ENCODE measurements at regions not wholly inside any gene's neighbourhood (a gene's known extent, or its start where the extent isn't known, plus 50 kb on each side); places are given as distances from the start of the nearest gene placed in this dataset.

DNA sequence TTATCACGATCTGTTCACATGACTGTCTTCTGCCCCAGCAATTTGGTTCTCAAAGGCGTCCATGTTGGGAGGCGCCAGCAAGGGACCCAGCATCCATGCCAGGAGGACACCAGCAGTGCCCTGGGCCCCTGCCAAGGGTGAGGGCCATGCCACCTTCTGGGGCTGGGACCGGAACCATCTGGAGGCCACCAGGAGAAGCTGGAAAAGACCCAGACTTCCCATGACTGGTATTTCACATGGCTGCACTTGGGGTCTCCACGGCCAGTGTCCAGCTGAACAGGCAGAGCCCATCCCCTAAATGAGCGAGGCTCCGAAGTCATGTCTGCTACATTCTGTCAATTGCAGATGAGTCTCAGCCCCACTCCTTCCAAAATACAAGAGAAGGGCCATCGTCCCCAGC, 306.8 kb upstream of the HS6ST1 start:
- TF ChIP-seq, protein P1, sequence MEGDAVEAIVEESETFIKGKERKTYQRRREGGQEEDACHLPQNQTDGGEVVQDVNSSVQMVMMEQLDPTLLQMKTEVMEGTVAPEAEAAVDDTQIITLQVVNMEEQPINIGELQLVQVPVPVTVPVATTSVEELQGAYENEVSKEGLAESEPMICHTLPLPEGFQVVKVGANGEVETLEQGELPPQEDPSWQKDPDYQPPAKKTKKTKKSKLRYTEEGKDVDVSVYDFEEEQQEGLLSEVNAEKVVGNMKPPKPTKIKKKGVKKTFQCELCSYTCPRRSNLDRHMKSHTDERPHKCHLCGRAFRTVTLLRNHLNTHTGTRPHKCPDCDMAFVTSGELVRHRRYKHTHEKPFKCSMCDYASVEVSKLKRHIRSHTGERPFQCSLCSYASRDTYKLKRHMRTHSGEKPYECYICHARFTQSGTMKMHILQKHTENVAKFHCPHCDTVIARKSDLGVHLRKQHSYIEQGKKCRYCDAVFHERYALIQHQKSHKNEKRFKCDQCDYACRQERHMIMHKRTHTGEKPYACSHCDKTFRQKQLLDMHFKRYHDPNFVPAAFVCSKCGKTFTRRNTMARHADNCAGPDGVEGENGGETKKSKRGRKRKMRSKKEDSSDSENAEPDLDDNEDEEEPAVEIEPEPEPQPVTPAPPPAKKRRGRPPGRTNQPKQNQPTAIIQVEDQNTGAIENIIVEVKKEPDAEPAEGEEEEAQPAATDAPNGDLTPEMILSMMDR (conservative IDR thresholded peaks at IDR 0.05; ENCODE audit: low read depth, low read length), result no peak
- no peak for TF ChIP-seq EZH2 (IDR thresholded peaks at IDR 0.05; ENCODE audit: borderline replicate concordance, low read depth, low read length, poor library complexity, severe bottlenecking)

Measured in A673 (cell line).